ENCODE measurements at regions not wholly inside any gene's neighbourhood (a gene's known extent, or its start where the extent isn't known, plus 50 kb on each side); places are given as distances from the start of the nearest gene placed in this dataset.

DNA sequence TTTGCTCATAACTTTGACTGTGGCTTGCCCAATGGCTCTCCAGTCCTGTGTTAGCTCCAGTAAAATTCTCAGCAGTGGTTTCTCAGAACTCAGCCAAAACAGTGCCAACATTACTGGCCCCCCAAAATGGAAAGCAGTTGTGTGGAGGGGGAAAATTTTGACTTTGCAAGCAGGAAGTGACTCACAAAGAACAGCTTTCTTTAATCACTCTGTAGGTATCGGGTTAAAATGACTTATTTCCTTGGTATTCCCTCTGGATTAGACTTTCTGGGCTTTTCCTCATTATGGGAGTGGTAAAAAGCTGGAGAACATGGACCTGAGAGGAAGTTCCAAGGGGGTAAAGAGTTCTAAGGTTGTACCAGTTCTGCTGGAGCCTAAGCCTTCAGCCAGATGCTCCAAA is 175.7 kb upstream of the RND3 start:
- DNase-seq (ENCODE audit: low spot score), result no peak
- TF ChIP-seq, protein P1, sequence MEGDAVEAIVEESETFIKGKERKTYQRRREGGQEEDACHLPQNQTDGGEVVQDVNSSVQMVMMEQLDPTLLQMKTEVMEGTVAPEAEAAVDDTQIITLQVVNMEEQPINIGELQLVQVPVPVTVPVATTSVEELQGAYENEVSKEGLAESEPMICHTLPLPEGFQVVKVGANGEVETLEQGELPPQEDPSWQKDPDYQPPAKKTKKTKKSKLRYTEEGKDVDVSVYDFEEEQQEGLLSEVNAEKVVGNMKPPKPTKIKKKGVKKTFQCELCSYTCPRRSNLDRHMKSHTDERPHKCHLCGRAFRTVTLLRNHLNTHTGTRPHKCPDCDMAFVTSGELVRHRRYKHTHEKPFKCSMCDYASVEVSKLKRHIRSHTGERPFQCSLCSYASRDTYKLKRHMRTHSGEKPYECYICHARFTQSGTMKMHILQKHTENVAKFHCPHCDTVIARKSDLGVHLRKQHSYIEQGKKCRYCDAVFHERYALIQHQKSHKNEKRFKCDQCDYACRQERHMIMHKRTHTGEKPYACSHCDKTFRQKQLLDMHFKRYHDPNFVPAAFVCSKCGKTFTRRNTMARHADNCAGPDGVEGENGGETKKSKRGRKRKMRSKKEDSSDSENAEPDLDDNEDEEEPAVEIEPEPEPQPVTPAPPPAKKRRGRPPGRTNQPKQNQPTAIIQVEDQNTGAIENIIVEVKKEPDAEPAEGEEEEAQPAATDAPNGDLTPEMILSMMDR (IDR thresholded peaks at IDR 0.05; ENCODE audit: extremely low read depth, missing control alignments), result no peak

- DNase-seq (ENCODE audit: low spot score), result no peak
- TF ChIP-seq, protein P1 (IDR thresholded peaks at IDR 0.05; ENCODE audit: extremely low read depth, missing control alignments), result no peak
Measured at GRCh38 chr2:150656002-150656401, 168.5 kb upstream of the RND3 start.

DNA sequence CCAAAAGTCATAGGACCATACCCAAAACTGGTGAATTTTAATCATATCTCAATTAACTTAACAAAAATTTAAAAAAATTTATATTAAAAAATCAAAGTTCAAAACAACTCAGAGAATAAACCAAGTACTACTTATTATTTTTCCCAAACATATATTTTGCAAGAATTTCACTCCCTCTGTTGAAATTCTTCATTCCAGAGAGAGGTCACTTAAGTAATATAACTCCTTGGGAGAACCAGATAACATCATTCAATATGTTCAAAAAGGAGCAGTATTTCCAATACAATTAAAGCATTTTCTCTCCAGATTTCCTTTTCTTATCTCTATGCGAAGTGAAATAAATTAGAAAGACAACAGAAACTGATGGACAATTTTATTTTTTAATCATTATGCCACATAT is 165.9 kb upstream of the RND3 start:
- DNase-seq (ENCODE audit: low spot score), result no peak
- TF ChIP-seq, protein P1 (IDR thresholded peaks at IDR 0.05; ENCODE audit: extremely low read depth, missing control alignments), result no peak

DNA sequence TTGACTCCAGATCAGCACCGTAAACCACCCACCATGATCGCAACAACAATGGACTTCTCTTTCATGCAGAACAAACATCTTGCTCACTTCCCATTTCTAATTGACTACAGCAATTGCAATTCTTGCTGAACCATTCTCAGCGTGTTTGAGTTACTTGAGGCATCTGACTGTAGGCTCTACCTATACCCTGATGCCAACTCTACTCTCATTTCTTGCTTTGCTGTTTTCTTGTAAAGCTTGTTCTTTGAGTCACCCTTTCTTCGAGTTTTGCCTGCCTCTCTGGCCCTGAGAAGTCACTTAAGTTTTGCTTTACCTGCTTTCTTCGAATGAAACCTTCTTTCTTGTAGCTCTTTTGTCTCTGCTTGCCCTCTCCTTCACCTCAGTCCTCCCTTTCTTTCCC is 160.5 kb upstream of the RND3 start:
- no peak for DNase-seq (ENCODE audit: low spot score)
- TF ChIP-seq, protein P1 (IDR thresholded peaks at IDR 0.05; ENCODE audit: extremely low read depth, missing control alignments), result no peak

GRCh38 chr2:150646746-150647145 is 159.3 kb upstream of the RND3 start:
- TF ChIP-seq, protein P1 (IDR thresholded peaks at IDR 0.05; ENCODE audit: extremely low read depth, missing control alignments), result no peak
- no peak for DNase-seq (ENCODE audit: low spot score)

DNA sequence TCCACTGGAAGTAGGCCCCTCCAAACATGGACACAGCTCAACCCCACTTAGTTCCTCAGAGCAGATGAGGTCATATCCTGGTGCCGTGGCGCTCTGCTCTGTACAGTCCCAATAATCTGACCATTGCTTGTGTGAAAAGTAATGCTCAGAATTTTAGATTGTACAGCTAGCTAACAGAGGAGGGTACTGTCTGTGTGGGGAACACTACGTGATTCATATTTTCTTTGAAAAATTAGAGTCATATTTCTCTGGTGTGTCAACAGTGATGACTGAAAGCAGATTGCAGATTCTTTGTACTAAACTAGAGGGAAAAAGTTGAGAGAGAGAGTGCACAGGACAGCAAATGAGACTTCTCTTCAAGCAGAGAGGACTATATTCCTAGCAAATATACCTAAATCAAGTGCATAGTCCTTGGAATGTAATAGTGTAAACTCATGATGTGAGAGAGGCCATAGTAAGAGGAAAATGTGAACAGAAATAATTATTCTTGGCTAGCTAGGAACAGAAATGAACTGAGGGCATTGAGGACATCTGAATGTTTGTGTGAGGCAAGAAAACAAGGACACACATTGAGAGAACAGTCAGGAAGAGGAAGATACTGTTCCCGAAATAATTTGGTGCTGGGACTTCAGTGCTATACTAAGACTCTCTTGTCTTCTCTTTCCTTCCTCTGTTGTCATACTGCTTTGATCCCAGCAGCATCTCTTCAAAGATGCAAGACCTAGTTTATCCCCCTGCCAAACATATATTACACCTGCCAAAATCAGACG is 157.0 kb upstream of the RND3 start:
- DNase-seq (ENCODE audit: low spot score), result no peak
- TF ChIP-seq, protein P1 (IDR thresholded peaks at IDR 0.05; ENCODE audit: extremely low read depth, missing control alignments), result no peak

DNA sequence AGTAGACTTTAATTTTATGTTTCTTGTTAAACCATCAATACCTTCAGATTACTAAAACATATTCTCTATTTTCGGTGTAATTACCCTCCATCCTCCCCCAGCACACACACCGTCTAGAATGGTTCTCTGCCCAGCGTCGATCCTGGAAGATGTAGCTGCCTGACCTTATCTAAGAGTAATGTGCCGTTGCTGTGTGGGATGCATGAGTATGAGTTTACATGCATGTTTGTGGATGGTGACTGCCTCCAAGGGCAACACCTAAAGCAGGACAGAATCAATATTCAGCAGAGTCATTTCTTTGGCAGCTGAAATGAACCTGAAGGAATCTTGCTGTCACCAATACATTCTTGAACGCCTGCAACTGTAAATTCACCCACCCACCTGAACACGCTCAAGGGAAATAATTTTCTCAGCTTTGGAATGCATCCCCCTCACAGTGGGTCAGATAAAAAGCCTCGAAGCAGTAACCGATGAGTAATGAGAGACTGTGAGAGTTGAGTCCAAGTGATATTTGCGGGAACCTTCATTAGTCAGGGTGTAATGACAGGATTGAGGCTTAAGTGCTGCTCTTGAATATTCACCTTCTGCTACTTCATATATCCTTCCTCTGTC is 155.8 kb upstream of the RND3 start:
- no peak for DNase-seq (ENCODE audit: low spot score)
- TF ChIP-seq, protein P1 (IDR thresholded peaks at IDR 0.05; ENCODE audit: extremely low read depth, missing control alignments), result no peak
